ENCODE measurements at regions not wholly inside any gene's neighbourhood (a gene's known extent, or its start where the extent isn't known, plus 50 kb on each side); places are given as distances from the start of the nearest gene placed in this dataset.

DNA sequence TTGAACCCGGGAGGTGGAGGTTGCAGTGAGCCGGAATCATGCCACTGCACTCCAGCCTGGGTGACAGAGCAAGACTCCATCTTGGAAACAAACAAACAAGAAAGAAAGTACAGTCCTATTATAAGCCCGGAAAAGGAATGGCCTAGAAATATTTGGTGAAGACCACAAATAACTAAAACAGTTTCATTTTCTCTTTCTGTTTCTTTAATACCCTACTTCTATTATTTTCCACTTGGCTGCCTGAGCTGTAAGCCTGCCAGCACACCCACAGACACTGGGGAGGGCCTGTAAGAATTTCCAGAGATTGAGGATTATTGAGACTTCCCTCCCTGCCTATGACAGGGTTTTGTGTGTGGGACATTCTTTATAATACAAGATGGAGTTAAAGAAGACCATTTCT, 188.0 kb upstream of the DCC start:
- TF ChIP-seq, protein P1, sequence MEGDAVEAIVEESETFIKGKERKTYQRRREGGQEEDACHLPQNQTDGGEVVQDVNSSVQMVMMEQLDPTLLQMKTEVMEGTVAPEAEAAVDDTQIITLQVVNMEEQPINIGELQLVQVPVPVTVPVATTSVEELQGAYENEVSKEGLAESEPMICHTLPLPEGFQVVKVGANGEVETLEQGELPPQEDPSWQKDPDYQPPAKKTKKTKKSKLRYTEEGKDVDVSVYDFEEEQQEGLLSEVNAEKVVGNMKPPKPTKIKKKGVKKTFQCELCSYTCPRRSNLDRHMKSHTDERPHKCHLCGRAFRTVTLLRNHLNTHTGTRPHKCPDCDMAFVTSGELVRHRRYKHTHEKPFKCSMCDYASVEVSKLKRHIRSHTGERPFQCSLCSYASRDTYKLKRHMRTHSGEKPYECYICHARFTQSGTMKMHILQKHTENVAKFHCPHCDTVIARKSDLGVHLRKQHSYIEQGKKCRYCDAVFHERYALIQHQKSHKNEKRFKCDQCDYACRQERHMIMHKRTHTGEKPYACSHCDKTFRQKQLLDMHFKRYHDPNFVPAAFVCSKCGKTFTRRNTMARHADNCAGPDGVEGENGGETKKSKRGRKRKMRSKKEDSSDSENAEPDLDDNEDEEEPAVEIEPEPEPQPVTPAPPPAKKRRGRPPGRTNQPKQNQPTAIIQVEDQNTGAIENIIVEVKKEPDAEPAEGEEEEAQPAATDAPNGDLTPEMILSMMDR (IDR thresholded peaks at IDR 0.05; ENCODE audit: insufficient read depth, low read length): no peak
- TF ChIP-seq GABPA (IDR thresholded peaks at IDR 0.05; ENCODE audit: low read depth) (no peak), POLR2AphosphoS5 (IDR thresholded peaks at IDR 0.05; ENCODE audit: low read depth) (no peak)
- TF ChIP-seq, protein P2, sequence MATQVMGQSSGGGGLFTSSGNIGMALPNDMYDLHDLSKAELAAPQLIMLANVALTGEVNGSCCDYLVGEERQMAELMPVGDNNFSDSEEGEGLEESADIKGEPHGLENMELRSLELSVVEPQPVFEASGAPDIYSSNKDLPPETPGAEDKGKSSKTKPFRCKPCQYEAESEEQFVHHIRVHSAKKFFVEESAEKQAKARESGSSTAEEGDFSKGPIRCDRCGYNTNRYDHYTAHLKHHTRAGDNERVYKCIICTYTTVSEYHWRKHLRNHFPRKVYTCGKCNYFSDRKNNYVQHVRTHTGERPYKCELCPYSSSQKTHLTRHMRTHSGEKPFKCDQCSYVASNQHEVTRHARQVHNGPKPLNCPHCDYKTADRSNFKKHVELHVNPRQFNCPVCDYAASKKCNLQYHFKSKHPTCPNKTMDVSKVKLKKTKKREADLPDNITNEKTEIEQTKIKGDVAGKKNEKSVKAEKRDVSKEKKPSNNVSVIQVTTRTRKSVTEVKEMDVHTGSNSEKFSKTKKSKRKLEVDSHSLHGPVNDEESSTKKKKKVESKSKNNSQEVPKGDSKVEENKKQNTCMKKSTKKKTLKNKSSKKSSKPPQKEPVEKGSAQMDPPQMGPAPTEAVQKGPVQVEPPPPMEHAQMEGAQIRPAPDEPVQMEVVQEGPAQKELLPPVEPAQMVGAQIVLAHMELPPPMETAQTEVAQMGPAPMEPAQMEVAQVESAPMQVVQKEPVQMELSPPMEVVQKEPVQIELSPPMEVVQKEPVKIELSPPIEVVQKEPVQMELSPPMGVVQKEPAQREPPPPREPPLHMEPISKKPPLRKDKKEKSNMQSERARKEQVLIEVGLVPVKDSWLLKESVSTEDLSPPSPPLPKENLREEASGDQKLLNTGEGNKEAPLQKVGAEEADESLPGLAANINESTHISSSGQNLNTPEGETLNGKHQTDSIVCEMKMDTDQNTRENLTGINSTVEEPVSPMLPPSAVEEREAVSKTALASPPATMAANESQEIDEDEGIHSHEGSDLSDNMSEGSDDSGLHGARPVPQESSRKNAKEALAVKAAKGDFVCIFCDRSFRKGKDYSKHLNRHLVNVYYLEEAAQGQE (IDR thresholded peaks at IDR 0.05; ENCODE audit: insufficient replicate concordance, low read depth): no peak

Data from HL-60 (cell line).